ENCODE measurements at regions not wholly inside any gene's neighbourhood (a gene's known extent, or its start where the extent isn't known, plus 50 kb on each side); places are given as distances from the start of the nearest gene placed in this dataset.

- no peak overlapping the region for H3K4me3 ChIP-seq (replicated peaks; ENCODE audit: insufficient read depth, low read length)
- no peaks in the 10 kb centered on the region for H3K27me3 ChIP-seq (ENCODE audit: insufficient read depth, poor library complexity, severe bottlenecking)
- H3K27ac ChIP-seq (replicated peaks) = no peak overlapping the region
- no peak for DNase-seq (ENCODE audit: low read depth in 1 of 2, low spot score in 1 of 2)
- TF ChIP-seq SPI1 (IDR thresholded peaks at IDR 0.05; ENCODE audit: borderline replicate concordance, low read depth) (no peak), GABPA (IDR thresholded peaks at IDR 0.05; ENCODE audit: low read depth) (no peak), POLR2AphosphoS5 (IDR thresholded peaks at IDR 0.05; ENCODE audit: low read depth) (no peak)
- TF ChIP-seq, protein P1, sequence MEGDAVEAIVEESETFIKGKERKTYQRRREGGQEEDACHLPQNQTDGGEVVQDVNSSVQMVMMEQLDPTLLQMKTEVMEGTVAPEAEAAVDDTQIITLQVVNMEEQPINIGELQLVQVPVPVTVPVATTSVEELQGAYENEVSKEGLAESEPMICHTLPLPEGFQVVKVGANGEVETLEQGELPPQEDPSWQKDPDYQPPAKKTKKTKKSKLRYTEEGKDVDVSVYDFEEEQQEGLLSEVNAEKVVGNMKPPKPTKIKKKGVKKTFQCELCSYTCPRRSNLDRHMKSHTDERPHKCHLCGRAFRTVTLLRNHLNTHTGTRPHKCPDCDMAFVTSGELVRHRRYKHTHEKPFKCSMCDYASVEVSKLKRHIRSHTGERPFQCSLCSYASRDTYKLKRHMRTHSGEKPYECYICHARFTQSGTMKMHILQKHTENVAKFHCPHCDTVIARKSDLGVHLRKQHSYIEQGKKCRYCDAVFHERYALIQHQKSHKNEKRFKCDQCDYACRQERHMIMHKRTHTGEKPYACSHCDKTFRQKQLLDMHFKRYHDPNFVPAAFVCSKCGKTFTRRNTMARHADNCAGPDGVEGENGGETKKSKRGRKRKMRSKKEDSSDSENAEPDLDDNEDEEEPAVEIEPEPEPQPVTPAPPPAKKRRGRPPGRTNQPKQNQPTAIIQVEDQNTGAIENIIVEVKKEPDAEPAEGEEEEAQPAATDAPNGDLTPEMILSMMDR (IDR thresholded peaks at IDR 0.05; ENCODE audit: insufficient read depth, low read length) = no peak
- TF ChIP-seq, protein P2, sequence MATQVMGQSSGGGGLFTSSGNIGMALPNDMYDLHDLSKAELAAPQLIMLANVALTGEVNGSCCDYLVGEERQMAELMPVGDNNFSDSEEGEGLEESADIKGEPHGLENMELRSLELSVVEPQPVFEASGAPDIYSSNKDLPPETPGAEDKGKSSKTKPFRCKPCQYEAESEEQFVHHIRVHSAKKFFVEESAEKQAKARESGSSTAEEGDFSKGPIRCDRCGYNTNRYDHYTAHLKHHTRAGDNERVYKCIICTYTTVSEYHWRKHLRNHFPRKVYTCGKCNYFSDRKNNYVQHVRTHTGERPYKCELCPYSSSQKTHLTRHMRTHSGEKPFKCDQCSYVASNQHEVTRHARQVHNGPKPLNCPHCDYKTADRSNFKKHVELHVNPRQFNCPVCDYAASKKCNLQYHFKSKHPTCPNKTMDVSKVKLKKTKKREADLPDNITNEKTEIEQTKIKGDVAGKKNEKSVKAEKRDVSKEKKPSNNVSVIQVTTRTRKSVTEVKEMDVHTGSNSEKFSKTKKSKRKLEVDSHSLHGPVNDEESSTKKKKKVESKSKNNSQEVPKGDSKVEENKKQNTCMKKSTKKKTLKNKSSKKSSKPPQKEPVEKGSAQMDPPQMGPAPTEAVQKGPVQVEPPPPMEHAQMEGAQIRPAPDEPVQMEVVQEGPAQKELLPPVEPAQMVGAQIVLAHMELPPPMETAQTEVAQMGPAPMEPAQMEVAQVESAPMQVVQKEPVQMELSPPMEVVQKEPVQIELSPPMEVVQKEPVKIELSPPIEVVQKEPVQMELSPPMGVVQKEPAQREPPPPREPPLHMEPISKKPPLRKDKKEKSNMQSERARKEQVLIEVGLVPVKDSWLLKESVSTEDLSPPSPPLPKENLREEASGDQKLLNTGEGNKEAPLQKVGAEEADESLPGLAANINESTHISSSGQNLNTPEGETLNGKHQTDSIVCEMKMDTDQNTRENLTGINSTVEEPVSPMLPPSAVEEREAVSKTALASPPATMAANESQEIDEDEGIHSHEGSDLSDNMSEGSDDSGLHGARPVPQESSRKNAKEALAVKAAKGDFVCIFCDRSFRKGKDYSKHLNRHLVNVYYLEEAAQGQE (IDR thresholded peaks at IDR 0.05; ENCODE audit: insufficient replicate concordance, low read depth) = no peak
Observed at GRCh38 chr11:79720115-79720514, 279.3 kb upstream of the TENM4 start.

DNA sequence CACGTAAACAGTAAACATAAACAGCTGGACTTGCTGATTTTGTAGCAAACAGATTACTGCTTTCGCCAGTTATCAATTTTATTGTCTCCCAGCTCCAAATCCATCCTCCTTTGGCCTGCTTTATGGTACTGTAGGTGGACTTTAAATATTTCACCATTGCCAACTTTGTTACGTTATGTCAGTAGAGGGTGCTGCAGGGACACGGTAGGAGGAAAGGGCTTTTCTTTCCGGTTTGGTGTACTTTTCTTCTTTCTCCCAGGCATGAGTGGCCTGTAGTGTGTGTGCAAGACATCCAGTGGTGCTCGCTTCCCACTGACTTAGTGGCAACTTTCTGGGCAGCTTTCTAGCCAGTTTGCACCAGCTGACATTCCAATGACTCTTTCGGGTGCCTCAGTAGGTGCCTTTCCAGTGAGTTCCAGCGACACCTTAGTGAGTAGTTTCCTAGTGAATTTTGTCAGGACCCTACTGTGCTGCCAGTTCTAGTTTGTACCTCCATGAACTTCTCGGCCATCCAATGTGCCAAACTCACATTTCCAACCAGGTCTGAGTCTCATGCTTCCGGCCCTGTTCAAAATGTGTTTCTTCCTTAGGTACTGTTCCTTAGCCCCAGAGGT, 267.6 kb upstream of the TENM4 start:
- Histone ChIP-seq H3K27ac (replicated peaks) (no peak overlapping the region), H3K27me3 (ENCODE audit: insufficient read depth, poor library complexity, severe bottlenecking) (no peaks in the 10 kb centered on the region), H3K4me3 (replicated peaks; ENCODE audit: insufficient read depth, low read length) (no peak overlapping the region)
- TF ChIP-seq, protein P2 (IDR thresholded peaks at IDR 0.05; ENCODE audit: insufficient replicate concordance, low read depth) = no peak
- TF ChIP-seq, protein P1 (IDR thresholded peaks at IDR 0.05; ENCODE audit: insufficient read depth, low read length) = peak; percentile 21
- peak; percentile 5 to 22 for DNase-seq (ENCODE audit: low read depth in 1 of 2, low spot score in 1 of 2)

DNA sequence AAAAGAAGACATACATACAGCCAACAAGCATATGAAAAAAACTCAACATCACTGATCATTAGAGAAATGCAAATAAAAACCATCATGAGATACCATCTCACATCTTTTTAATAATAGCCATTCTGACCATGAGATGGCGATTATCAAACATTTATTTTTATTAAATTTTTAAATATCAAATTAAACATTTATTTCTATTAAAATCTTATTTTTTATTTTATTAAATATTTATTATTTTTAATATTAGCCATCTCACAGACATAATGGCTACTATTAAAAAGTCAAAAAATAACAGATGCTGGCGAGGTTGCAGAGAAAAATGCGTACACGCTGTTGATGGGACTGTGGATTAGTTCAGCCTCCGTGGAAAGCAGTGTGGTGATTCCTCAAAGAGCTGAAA, 264.8 kb upstream of the TENM4 start:
- Histone ChIP-seq H3K27me3 (ENCODE audit: insufficient read depth, poor library complexity, severe bottlenecking) (no peaks in the 10 kb centered on the region), H3K4me3 (replicated peaks; ENCODE audit: insufficient read depth, low read length) (no peak overlapping the region), H3K27ac (replicated peaks) (no peak overlapping the region)
- no peak for TF ChIP-seq GABPA (IDR thresholded peaks at IDR 0.05; ENCODE audit: low read depth)
- TF ChIP-seq, protein P1 (IDR thresholded peaks at IDR 0.05; ENCODE audit: insufficient read depth, low read length) = no peak
- no peak for TF ChIP-seq SPI1 (IDR thresholded peaks at IDR 0.05; ENCODE audit: borderline replicate concordance, low read depth)
- TF ChIP-seq POLR2AphosphoS5 (IDR thresholded peaks at IDR 0.05; ENCODE audit: low read depth) = no peak
- DNase-seq (ENCODE audit: low read depth in 1 of 2, low spot score in 1 of 2) = no peak

DNA sequence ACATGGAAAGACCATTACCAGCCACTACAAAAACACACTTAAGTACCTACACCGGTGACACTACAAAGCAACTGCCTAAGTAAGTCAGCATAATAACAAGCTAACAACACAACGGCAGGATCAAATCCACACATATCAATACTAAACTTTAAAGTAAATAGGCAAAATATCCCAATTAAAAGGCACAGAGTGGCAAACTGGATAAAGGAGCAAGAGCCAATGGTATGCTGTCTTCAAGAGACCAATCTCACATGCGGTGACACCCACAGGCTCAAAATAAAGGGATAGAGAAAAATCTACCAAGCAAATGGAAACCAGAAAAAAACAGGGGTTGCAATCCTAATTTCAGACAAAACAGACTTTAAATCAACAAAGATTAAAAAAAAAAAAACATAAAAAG, 261.5 kb upstream of the TENM4 start:
- no peak overlapping the region for H3K4me3 ChIP-seq (replicated peaks; ENCODE audit: insufficient read depth, low read length)
- H3K27ac ChIP-seq (replicated peaks) = no peak overlapping the region
- TF ChIP-seq GABPA (IDR thresholded peaks at IDR 0.05; ENCODE audit: low read depth) (no peak), POLR2AphosphoS5 (IDR thresholded peaks at IDR 0.05; ENCODE audit: low read depth) (no peak), SPI1 (IDR thresholded peaks at IDR 0.05; ENCODE audit: borderline replicate concordance, low read depth) (no peak)
- TF ChIP-seq, protein P2 (IDR thresholded peaks at IDR 0.05; ENCODE audit: insufficient replicate concordance, low read depth) = no peak
- TF ChIP-seq, protein P1 (IDR thresholded peaks at IDR 0.05; ENCODE audit: insufficient read depth, low read length) = no peak
- no peak for DNase-seq (ENCODE audit: low read depth in 1 of 2, low spot score in 1 of 2)
- H3K27me3 ChIP-seq (ENCODE audit: insufficient read depth, poor library complexity, severe bottlenecking) = no peaks in the 10 kb centered on the region

Data from HL-60 (cell line).